CD14-positive monocyte (primary cell): ENCODE measurements at regions not wholly inside any gene's neighbourhood (a gene's known extent, or its start where the extent isn't known, plus 50 kb on each side); places are given as distances from the start of the nearest gene placed in this dataset.

Source experiments
- DNase-seq, 3 donors: peaks; one replicate each; pipeline ENCODE4 v3.0.0-alpha.2; 2011 to 2022
- H2AFZ ChIP-seq: 2 replicates; pipeline ENCODE4 v1.6.0; 2012; ENCODE audit warnings: mild to moderate bottlenecking, low read depth, low read length, inconsistent platforms; ENCODE audit not compliant: insufficient read depth, poor library complexity, severe bottlenecking
- H3K27ac ChIP-seq, 2 donors: 1 replicate in 1 of 2; 2 replicates in 1 of 2; pipeline ENCODE4 v1.5.1; 2012 to 2013; ENCODE audit warnings: low read length in 2 of 2, control low read depth in 1 of 2, inconsistent platforms in 1 of 2, low read depth in 1 of 2, mild to moderate bottlenecking in 1 of 2
- H3K27me3 ChIP-seq, 2 donors: one replicate each; pipeline versions ENCODE4 v1.6.0 to v1.6.1; 2011 to 2013; ENCODE audit warnings: low read length in 2 of 2; ENCODE audit not compliant: control insufficient read depth in 2 of 2, insufficient read depth in 2 of 2
- H3K36me3 ChIP-seq, 2 donors: replicated peaks in 1 of 2; 1 replicate in 1 of 2; 2 replicates in 1 of 2; pipeline versions ENCODE4 v1.5.1 to v1.6.1; 2012 to 2013; ENCODE audit warnings: low read length in 2 of 2, control low read depth in 1 of 2, inconsistent platforms in 1 of 2, mild to moderate bottlenecking in 1 of 2; ENCODE audit not compliant: insufficient read depth in 2 of 2, control insufficient read depth in 1 of 2
- H3K4me1 ChIP-seq, 2 donors: 1 replicate in 1 of 2; 2 replicates in 1 of 2; pipeline versions ENCODE4 v1.5.1 to v1.6.1; 2012 to 2013; ENCODE audit warnings: low read length in 2 of 2, control low read depth in 1 of 2, inconsistent platforms in 1 of 2, mild to moderate bottlenecking in 1 of 2, moderate library complexity in 1 of 2; ENCODE audit not compliant: insufficient read depth in 2 of 2, control insufficient read depth in 1 of 2
- H3K4me2 ChIP-seq: replicated peaks from 2 replicates; pipeline ENCODE3; 2012; ENCODE audit warnings: low read length, moderate library complexity, mild to moderate bottlenecking; ENCODE audit not compliant: poor library complexity, severe bottlenecking; ENCODE audit errors: extremely low read depth
- H3K4me3 ChIP-seq, 3 experiments: fragments of 200-600 bp in 1 of 3; sonication (generic) in 1 of 3; replicated peaks in 1 of 3; 1 replicate in 2 of 3; 2 replicates in 1 of 3; pipeline ENCODE4 v1.5.1; 2011 to 2013; ENCODE audit warnings: low read length in 3 of 3, mild to moderate bottlenecking in 3 of 3, control low read depth in 2 of 3, low read depth in 2 of 3, inconsistent platforms in 1 of 3, moderate library complexity in 1 of 3
- H3K79me2 ChIP-seq: 2 replicates; pipeline ENCODE4 v1.6.0; 2012; ENCODE audit warnings: mild to moderate bottlenecking, control low read depth, inconsistent platforms, low read length, moderate library complexity; ENCODE audit not compliant: insufficient read depth
- H3K9ac ChIP-seq: 2 replicates; pipeline ENCODE4 v1.6.0; 2017; ENCODE audit warnings: low read length, mild to moderate bottlenecking; ENCODE audit not compliant: insufficient read depth, poor library complexity, severe bottlenecking
- H3K9me3 ChIP-seq, 2 donors: replicated peaks in 1 of 2; 1 replicate in 1 of 2; 2 replicates in 1 of 2; pipeline versions ENCODE4 v1.5.1 to v1.6.1; 2012 to 2013; ENCODE audit warnings: low read length in 2 of 2, control low read depth in 1 of 2; ENCODE audit not compliant: control insufficient read depth in 1 of 2, insufficient read depth in 1 of 2
- H4K20me1 ChIP-seq: 2 replicates; pipeline ENCODE4 v1.6.0; 2012; ENCODE audit warnings: mild to moderate bottlenecking, low read length, control low read depth, moderate library complexity; ENCODE audit not compliant: insufficient read depth
- H3K27ac Mint-ChIP-seq, 7 donors: one replicate each; pipeline ENCODE4 v1.8.0; 2020; ENCODE audit warnings: mild to moderate bottlenecking in 7 of 7, mixed read lengths in 7 of 7, moderate library complexity in 6 of 7, inconsistent platforms in 2 of 7
- H3K27me3 Mint-ChIP-seq, 3 donors: one replicate each; pipeline ENCODE4 v1.8.0; 2021 to 2022; ENCODE audit warnings: low read depth in 3 of 3, mild to moderate bottlenecking in 3 of 3, mixed read lengths in 3 of 3, moderate library complexity in 3 of 3, inconsistent platforms in 1 of 3
- H3K36me3 Mint-ChIP-seq, 2 donors: one replicate each; pipeline ENCODE4 v1.8.0; 2020; ENCODE audit warnings: mixed read lengths in 2 of 2, inconsistent platforms in 1 of 2, mild to moderate bottlenecking in 1 of 2
- H3K4me1 Mint-ChIP-seq: one replicate; pipeline ENCODE4 v1.8.0; 2020; ENCODE audit warnings: mild to moderate bottlenecking, mixed read lengths
- H3K4me3 Mint-ChIP-seq, 2 donors: one replicate each; pipeline ENCODE4 v1.8.0; 2020; ENCODE audit warnings: mild to moderate bottlenecking in 2 of 2, mixed read lengths in 2 of 2, moderate library complexity in 1 of 2
- H3K9me3 Mint-ChIP-seq, 7 donors: one replicate each; pipeline ENCODE4 v1.8.0; 2020 to 2022; ENCODE audit warnings: mixed read lengths in 7 of 7, mild to moderate bottlenecking in 6 of 7, moderate library complexity in 6 of 7, inconsistent platforms in 2 of 7
- CTCF ChIP-seq: fragments of 200-600 bp; IDR thresholded peaks from one replicate; pipeline ENCODE4 v1.8.0; 2022; ENCODE audit warnings: antibody characterized with exemption, mild to moderate bottlenecking
- WGBS: methylation state at CpG from one replicate; pipeline ENCODE4 v1.1.5; 2013; ENCODE audit warnings: missing lambda C conversion rate; ENCODE audit not compliant: insufficient coverage; 5-methylcytosine and 5-hydroxymethylcytosine counted together
- intact Hi-C, 2 donors: fragments of 100-400 bp; cut with micrococcal nuclease; formaldehyde crosslinking; loops; one replicate each; pipeline versions ENCODE4 v1.15.0 to v1.15.1; 2023

GRCh38 chr13:30135868-30136267, 171.5 kb downstream of the KATNAL1 start:
- Mint-ChIP-seq H3K9me3 (no peaks in the 10 kb centered on the region), H3K36me3 (no peaks in the 10 kb centered on the region), H3K27ac (peak overlapping the region in 1 of 7 donors; percentile 66), H3K27me3 (peaks cover 0 to 2% (median 2%) of the 10 kb centered on the region in 3 donors), H3K4me3 (no peak overlapping the region), H3K4me1 (peaks cover 16% of the 10 kb centered on the region)
- no peak overlapping the region for H3K4me2 ChIP-seq
- no peak overlapping the region for H3K9ac ChIP-seq
- H3K27me3 ChIP-seq: no peaks in the 10 kb centered on the region
- no peaks in the 10 kb centered on the region for H3K4me1 ChIP-seq
- H3K9me3 ChIP-seq: no peaks in the 10 kb centered on the region
- H3K4me3 ChIP-seq: no peak overlapping the region
- H3K36me3 ChIP-seq: no peaks in the 10 kb centered on the region
- WGBS: 72% methylated on average over 3 of the region's 5 CpGs
- H3K79me2 ChIP-seq: no peaks in the 10 kb centered on the region
- H4K20me1 ChIP-seq: no peaks in the 10 kb centered on the region
- intact Hi-C loops: loop anchor here (5.0 kb wide), 2 partner anchors 731 to 901 kb away; no protein-coding TSS in a partner anchor
- no peak for DNase-seq
- no peak for TF ChIP-seq CTCF
- no peak overlapping the region for H2AFZ ChIP-seq
- H3K27ac ChIP-seq: no peak overlapping the region

GRCh38 chr13:30135351-30135750, 172.0 kb downstream of the KATNAL1 start:
- H3K27ac ChIP-seq: no peak overlapping the region
- no peak overlapping the region for H3K4me2 ChIP-seq
- no peak for TF ChIP-seq CTCF
- H3K79me2 ChIP-seq: no peaks in the 10 kb centered on the region
- H3K4me3 ChIP-seq: no peak overlapping the region
- peaks cover 0 to 2% (median 2%) of the 10 kb centered on the region in 3 donors for H3K27me3 Mint-ChIP-seq
- no peaks in the 10 kb centered on the region for H3K9me3 ChIP-seq
- peaks cover 16% of the 10 kb centered on the region for H3K4me1 Mint-ChIP-seq
- no peaks in the 10 kb centered on the region for H3K9me3 Mint-ChIP-seq
- peak overlapping the region in 1 of 7 donors; percentile 66 for H3K27ac Mint-ChIP-seq
- H3K27me3 ChIP-seq: no peaks in the 10 kb centered on the region
- no peak overlapping the region for H3K9ac ChIP-seq
- no peaks in the 10 kb centered on the region for H4K20me1 ChIP-seq
- no peak overlapping the region for H3K4me3 Mint-ChIP-seq
- no peaks in the 10 kb centered on the region for H3K4me1 ChIP-seq
- intact Hi-C loops: loop anchor here (5.0 kb wide), 2 partner anchors 732 to 902 kb away; no protein-coding TSS in a partner anchor
- 88% methylated on average over 5 of the region's 7 CpGs for WGBS
- no peak for DNase-seq
- H3K36me3 ChIP-seq: no peaks in the 10 kb centered on the region
- no peaks in the 10 kb centered on the region for H3K36me3 Mint-ChIP-seq
- no peak overlapping the region for H2AFZ ChIP-seq
